ENCODE measurements at regions not wholly inside any gene's neighbourhood (a gene's known extent, or its start where the extent isn't known, plus 50 kb on each side); places are given as distances from the start of the nearest gene placed in this dataset.

DNA sequence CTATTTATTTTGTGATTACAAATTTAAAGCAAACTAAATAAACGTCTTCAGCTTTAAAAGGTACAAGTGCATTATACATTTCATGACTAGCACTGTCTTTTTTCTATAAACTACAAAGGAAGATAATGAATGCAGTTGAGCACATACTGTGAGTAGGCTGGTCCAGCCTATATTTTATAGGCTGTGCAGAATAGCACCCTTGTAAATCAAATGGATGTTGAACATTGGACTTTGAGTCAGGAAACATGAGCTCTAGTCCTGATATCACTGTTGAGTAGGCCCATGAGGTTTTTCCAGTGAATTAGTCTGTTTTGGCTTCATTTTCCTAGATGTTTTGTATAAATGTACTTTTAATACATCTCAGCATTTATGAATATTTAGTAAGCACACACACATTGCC is 447.3 kb upstream of the KCNMB2 start:
- no peaks in the 10 kb centered on the region for H3K9me1 ChIP-seq (replicated peaks; ENCODE audit: control insufficient read depth, extremely low read depth, insufficient read depth, low read length)
- intact Hi-C loops (cut with micrococcal nuclease) (loop anchor here (10.0 kb wide), 1 partner anchor 474 kb away; no protein-coding TSS in a partner anchor), dilution Hi-C loops (cut with MboI; ENCODE audit: extremely low pct_ligation_motif_present, low sequenced_read_pairs) (no loop called here)
- peaks cover 18% of the 10 kb centered on the region for H3K4me1 ChIP-seq (ENCODE audit: control insufficient read depth, extremely low read depth, insufficient read depth, low read length)
- no peaks in the 10 kb centered on the region for H3K9me3 ChIP-seq (replicated peaks; ENCODE audit: control insufficient read depth, insufficient read depth, low read length)
- BruUV-seq (replicated peaks), result no TSS peak
- POLR2A ChIA-PET, result no interaction called here
- no peak overlapping the region for H3K4me3 ChIP-seq (replicated peaks in 1 of 3; ENCODE audit: insufficient read depth in 1 of 3, low read depth in 1 of 3, low read length in 3 of 3)
- DNase-seq (ENCODE audit: low read depth, low spot score) (no peak), FAIRE-seq (no peak)
- TF ChIP-seq FOS (IDR thresholded peaks at IDR 0.05; ENCODE audit: borderline replicate concordance, insufficient read depth, low read length) (no peak), JUN (IDR thresholded peaks at IDR 0.05; ENCODE audit: borderline replicate concordance, insufficient read depth, insufficient read length, low read depth) (no peak), POLR2A (IDR thresholded peaks at IDR 0.05; ENCODE audit: low read depth, low read length) (no peak), MYC (IDR thresholded peaks at IDR 0.05; ENCODE audit: low read depth, low read length) (no peak), GATA2 (IDR thresholded peaks at IDR 0.05; ENCODE audit: insufficient read depth, insufficient read length, low read depth, low read length) (no peak), POLR2AphosphoS5 (IDR thresholded peaks at IDR 0.05; ENCODE audit: insufficient read depth, low read depth, low read length) (no peak), EZH2 (IDR thresholded peaks at IDR 0.05; ENCODE audit: borderline replicate concordance, low read depth, low read length, severe bottlenecking) (no peak)
- TF ChIP-seq, protein P1, sequence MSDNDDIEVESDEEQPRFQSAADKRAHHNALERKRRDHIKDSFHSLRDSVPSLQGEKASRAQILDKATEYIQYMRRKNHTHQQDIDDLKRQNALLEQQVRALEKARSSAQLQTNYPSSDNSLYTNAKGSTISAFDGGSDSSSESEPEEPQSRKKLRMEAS (IDR thresholded peaks at IDR 0.05; ENCODE audit: insufficient read depth, insufficient read length), result no peak
- TF ChIP-seq, protein P2, sequence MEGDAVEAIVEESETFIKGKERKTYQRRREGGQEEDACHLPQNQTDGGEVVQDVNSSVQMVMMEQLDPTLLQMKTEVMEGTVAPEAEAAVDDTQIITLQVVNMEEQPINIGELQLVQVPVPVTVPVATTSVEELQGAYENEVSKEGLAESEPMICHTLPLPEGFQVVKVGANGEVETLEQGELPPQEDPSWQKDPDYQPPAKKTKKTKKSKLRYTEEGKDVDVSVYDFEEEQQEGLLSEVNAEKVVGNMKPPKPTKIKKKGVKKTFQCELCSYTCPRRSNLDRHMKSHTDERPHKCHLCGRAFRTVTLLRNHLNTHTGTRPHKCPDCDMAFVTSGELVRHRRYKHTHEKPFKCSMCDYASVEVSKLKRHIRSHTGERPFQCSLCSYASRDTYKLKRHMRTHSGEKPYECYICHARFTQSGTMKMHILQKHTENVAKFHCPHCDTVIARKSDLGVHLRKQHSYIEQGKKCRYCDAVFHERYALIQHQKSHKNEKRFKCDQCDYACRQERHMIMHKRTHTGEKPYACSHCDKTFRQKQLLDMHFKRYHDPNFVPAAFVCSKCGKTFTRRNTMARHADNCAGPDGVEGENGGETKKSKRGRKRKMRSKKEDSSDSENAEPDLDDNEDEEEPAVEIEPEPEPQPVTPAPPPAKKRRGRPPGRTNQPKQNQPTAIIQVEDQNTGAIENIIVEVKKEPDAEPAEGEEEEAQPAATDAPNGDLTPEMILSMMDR (IDR thresholded peaks at IDR 0.05; ENCODE audit: extremely low read depth in 1 of 2, insufficient read depth in 1 of 2, low read depth in 1 of 2, low read length in 2 of 2), result no peak
- no peak overlapping the region for H2AFZ ChIP-seq (ENCODE audit: low read depth, low read length)
- CTCF ChIA-PET, result interaction anchor here (0.9 kb wide), 1 partner anchor 10 kb away, joined by 3 read pairs; no protein-coding TSS in a partner anchor
- H3K79me2 ChIP-seq (ENCODE audit: control insufficient read depth, insufficient read depth, low read length), result no peaks in the 10 kb centered on the region
- no peaks in the 10 kb centered on the region for H3K27me3 ChIP-seq (ENCODE audit: control insufficient read depth in 2 of 2, insufficient read depth in 2 of 2, low read length in 2 of 2)
- no peaks in the 10 kb centered on the region for H3K36me3 ChIP-seq (ENCODE audit: control insufficient read depth in 2 of 2, extremely low read depth in 1 of 2, insufficient read depth in 2 of 2, low read length in 2 of 2)
- no peak overlapping the region for H3K9ac ChIP-seq (replicated peaks; ENCODE audit: extremely low read depth, insufficient read depth, low read length)
- no peak overlapping the region for H3K27ac ChIP-seq (ENCODE audit: insufficient read depth, low read depth, low read length)
- no peaks in the 10 kb centered on the region for H4K20me1 ChIP-seq (replicated peaks; ENCODE audit: control insufficient read depth, extremely low read depth, insufficient read depth, low read length)
- no peak overlapping the region for H3K4me2 ChIP-seq (ENCODE audit: insufficient read depth, low read length)
